ENCODE measurements at regions not wholly inside any gene's neighbourhood (a gene's known extent, or its start where the extent isn't known, plus 50 kb on each side); places are given as distances from the start of the nearest gene placed in this dataset.

- TF ChIP-seq CTCF (conservative IDR thresholded peaks at IDR 0.05; ENCODE audit: low read length) (no peak), EZH2phosphoT487 (IDR thresholded peaks at IDR 0.05; ENCODE audit: borderline replicate concordance) (no peak)
These were observed 276.0 kb upstream of the TUSC1 start for GRCh38 chr9:25954209-25954608.
